Natural killer cell (primary cell): ENCODE measurements at regions not wholly inside any gene's neighbourhood (a gene's known extent, or its start where the extent isn't known, plus 50 kb on each side); places are given as distances from the start of the nearest gene placed in this dataset.

Experiments used
- ATAC-seq, 3 donors: fragments of 150-1000 bp in 2 of 3; fragments of 200-7000 bp in 1 of 3; cut with Tn5 transposase; 1 replicate in 1 of 3; 2 replicates in 2 of 3; pipeline ENCODE4 v1.10.0; 2021; ENCODE audit warnings: mild to moderate bottlenecking in 2 of 3, moderate library complexity in 2 of 3
- DNase-seq, 2 donors: peaks; one replicate each; pipeline versions ENCODE4 v3.0.0 to v3.0.0-alpha.2; 2013 to 2021; ENCODE audit warnings: mixed read lengths in 1 of 2
- H3K27ac ChIP-seq: one replicate; pipeline ENCODE4 v1.5.1; 2013; ENCODE audit warnings: mild to moderate bottlenecking, low read length
- H3K27me3 ChIP-seq: one replicate; pipeline ENCODE4 v1.6.1; 2013; ENCODE audit warnings: low read length; ENCODE audit not compliant: control insufficient read depth, insufficient read depth
- H3K36me3 ChIP-seq: one replicate; pipeline ENCODE4 v1.6.1; 2013; ENCODE audit warnings: low read length; ENCODE audit not compliant: control insufficient read depth, insufficient read depth
- H3K4me1 ChIP-seq: one replicate; pipeline ENCODE4 v1.6.1; 2013; ENCODE audit warnings: low read length; ENCODE audit not compliant: control insufficient read depth, insufficient read depth
- H3K4me3 ChIP-seq: one replicate; pipeline ENCODE4 v1.5.1; 2013; ENCODE audit warnings: low read length
- H3K9me3 ChIP-seq: one replicate; pipeline ENCODE4 v1.6.1; 2013; ENCODE audit warnings: low read length; ENCODE audit not compliant: control insufficient read depth, insufficient read depth
- H3K27ac Mint-ChIP-seq, 2 donors: one replicate each; pipeline ENCODE4 v1.8.0; 2022; ENCODE audit warnings: mild to moderate bottlenecking in 2 of 2, mixed read lengths in 2 of 2, moderate library complexity in 1 of 2
- H3K27me3 Mint-ChIP-seq, 2 donors: one replicate each; pipeline ENCODE4 v1.8.0; 2022; ENCODE audit warnings: low read depth in 2 of 2, mixed read lengths in 2 of 2
- H3K36me3 Mint-ChIP-seq: one replicate; pipeline ENCODE4 v1.8.0; 2022; ENCODE audit warnings: mixed read lengths
- H3K4me1 Mint-ChIP-seq, 2 donors: one replicate each; pipeline ENCODE4 v1.8.0; 2022; ENCODE audit warnings: mixed read lengths in 2 of 2
- H3K4me3 Mint-ChIP-seq: one replicate; pipeline ENCODE4 v1.8.0; 2022; ENCODE audit warnings: mild to moderate bottlenecking, moderate library complexity, mixed read lengths
- H3K9me3 Mint-ChIP-seq, 2 donors: one replicate each; pipeline ENCODE4 v1.8.0; 2022; ENCODE audit warnings: mixed read lengths in 2 of 2
- CTCF ChIP-seq: fragments of 200-600 bp; IDR thresholded peaks from one replicate; pipeline ENCODE4 v1.8.0; 2022; ENCODE audit warnings: antibody characterized with exemption
- WGBS: methylation state at CpG from one replicate; pipeline ENCODE4 v1.1.7; 2013; ENCODE audit warnings: missing lambda C conversion rate; ENCODE audit not compliant: insufficient coverage; 5-methylcytosine and 5-hydroxymethylcytosine counted together
- intact Hi-C: fragments of 100-400 bp; cut with micrococcal nuclease; formaldehyde crosslinking; loops from one replicate; pipeline ENCODE4 v1.14.2; 2022

GRCh38 chr3:162945626-162946025 lies 1449.0 kb downstream of the OTOL1 start:
- no CpG with 5 or more reads among the region's 1 CpG for WGBS
- peaks cover 4% of the 10 kb centered on the region for H3K9me3 ChIP-seq
- Mint-ChIP-seq H3K4me3 (no peak overlapping the region), H3K4me1 (no peaks in the 10 kb centered on the region), H3K27ac (no peak overlapping the region), H3K27me3 (no peaks in the 10 kb centered on the region), H3K36me3 (peaks cover 8% of the 10 kb centered on the region), H3K9me3 (peaks cover 11 to 23% of the 10 kb centered on the region in 2 donors)
- H3K27ac ChIP-seq: no peak overlapping the region
- H3K36me3 ChIP-seq: no peaks in the 10 kb centered on the region
- H3K4me1 ChIP-seq: no peaks in the 10 kb centered on the region
- ATAC-seq (no peak), DNase-seq (no peak)
- intact Hi-C loops: no loop called here
- TF ChIP-seq CTCF: no peak
- H3K4me3 ChIP-seq: no peak overlapping the region
- no peaks in the 10 kb centered on the region for H3K27me3 ChIP-seq

- Mint-ChIP-seq H3K4me1 (no peaks in the 10 kb centered on the region), H3K36me3 (peaks cover 3% of the 10 kb centered on the region), H3K4me3 (no peak overlapping the region), H3K27ac (no peak overlapping the region), H3K27me3 (no peaks in the 10 kb centered on the region), H3K9me3 (peaks cover 7 to 27% of the 10 kb centered on the region in 2 donors)
- TF ChIP-seq CTCF: no peak
- H3K36me3 ChIP-seq: no peaks in the 10 kb centered on the region
- no peak overlapping the region for H3K4me3 ChIP-seq
- no peak for DNase-seq
- H3K4me1 ChIP-seq: no peaks in the 10 kb centered on the region
- no peaks in the 10 kb centered on the region for H3K9me3 ChIP-seq
- H3K27ac ChIP-seq: no peak overlapping the region
- ATAC-seq: no peak
- intact Hi-C loops: no loop called here
- no peaks in the 10 kb centered on the region for H3K27me3 ChIP-seq
These were observed 1460.1 kb downstream of the OTOL1 start for GRCh38 chr3:162956711-162957110.

GRCh38 chr3:162960269-162960668 lies 1463.7 kb downstream of the OTOL1 start:
- Mint-ChIP-seq H3K27me3 (no peaks in the 10 kb centered on the region), H3K4me1 (no peaks in the 10 kb centered on the region), H3K9me3 (peaks cover 4 to 12% of the 10 kb centered on the region in 2 donors), H3K4me3 (no peak overlapping the region), H3K27ac (no peak overlapping the region), H3K36me3 (no peaks in the 10 kb centered on the region)
- no peaks in the 10 kb centered on the region for H3K4me1 ChIP-seq
- intact Hi-C loops: no loop called here
- H3K4me3 ChIP-seq: no peak overlapping the region
- no peak for DNase-seq
- no CpG with 5 or more reads among the region's 1 CpG for WGBS
- no peaks in the 10 kb centered on the region for H3K27me3 ChIP-seq
- no peak for ATAC-seq
- no peaks in the 10 kb centered on the region for H3K36me3 ChIP-seq
- H3K9me3 ChIP-seq: no peaks in the 10 kb centered on the region
- no peak for TF ChIP-seq CTCF
- H3K27ac ChIP-seq: no peak overlapping the region

- H3K27me3 Mint-ChIP-seq: no peaks in the 10 kb centered on the region
- no peak for TF ChIP-seq CTCF
- no peaks in the 10 kb centered on the region for H3K4me1 Mint-ChIP-seq
- WGBS: 100% methylated on average over 1 of the region's 1 CpG
- H3K27me3 ChIP-seq: no peaks in the 10 kb centered on the region
- no peak overlapping the region for H3K27ac Mint-ChIP-seq
- peaks cover 14 to 15% of the 10 kb centered on the region in 2 donors for H3K9me3 Mint-ChIP-seq
- peaks cover 12% of the 10 kb centered on the region for H3K36me3 Mint-ChIP-seq
- no peak overlapping the region for H3K27ac ChIP-seq
- H3K4me3 Mint-ChIP-seq: no peak overlapping the region
- no peak for DNase-seq
- H3K36me3 ChIP-seq: no peaks in the 10 kb centered on the region
- ATAC-seq: no peak
- intact Hi-C loops: no loop called here
- H3K4me3 ChIP-seq: no peak overlapping the region
- H3K9me3 ChIP-seq: peaks cover 3% of the 10 kb centered on the region
- no peaks in the 10 kb centered on the region for H3K4me1 ChIP-seq
These were observed 1473.7 kb downstream of the OTOL1 start for GRCh38 chr3:162970292-162970691.
